ENCODE measurements at regions not wholly inside any gene's neighbourhood (a gene's known extent, or its start where the extent isn't known, plus 50 kb on each side); places are given as distances from the start of the nearest gene placed in this dataset.

- ATAC-seq: no peak
- no peak for TF ChIP-seq CSDC2 (CRISPR knock-in tag; IDR thresholded peaks at IDR 0.05)
- TF ChIP-seq ESRRG (CRISPR knock-in tag; IDR thresholded peaks at IDR 0.05): no peak
- no peak for TF ChIP-seq POU6F1 (CRISPR knock-in tag; IDR thresholded peaks at IDR 0.05; ENCODE audit: borderline replicate concordance, low read depth)
- no peak for TF ChIP-seq ISL1 (CRISPR knock-in tag; IDR thresholded peaks at IDR 0.05)
- no peak for TF ChIP-seq ZFP30 (CRISPR knock-in tag; IDR thresholded peaks at IDR 0.05)
- TF ChIP-seq PATZ1 (CRISPR knock-in tag; IDR thresholded peaks at IDR 0.05; ENCODE audit: borderline replicate concordance): no peak
- no peak for TF ChIP-seq TSHZ2 (CRISPR knock-in tag; IDR thresholded peaks at IDR 0.05)
- TF ChIP-seq RARB (CRISPR knock-in tag; IDR thresholded peaks at IDR 0.05): no peak
- no peak for TF ChIP-seq OSR1 (CRISPR knock-in tag; IDR thresholded peaks at IDR 0.05)
- TF ChIP-seq SNAI2 (CRISPR knock-in tag; IDR thresholded peaks at IDR 0.05): no peak
- no peak for TF ChIP-seq PPARA (CRISPR knock-in tag; IDR thresholded peaks at IDR 0.05; ENCODE audit: borderline replicate concordance)
- TF ChIP-seq ZNF70 (CRISPR knock-in tag; IDR thresholded peaks at IDR 0.05): no peak
- TF ChIP-seq ZNF8 (CRISPR knock-in tag; IDR thresholded peaks at IDR 0.05): no peak
- no peak for TF ChIP-seq BACH2 (CRISPR knock-in tag; IDR thresholded peaks at IDR 0.05; ENCODE audit: borderline replicate concordance)
Measured at GRCh38 chr21:35686156-35686555, 374.2 kb downstream of the SETD4 start.

GRCh38 chr21:35683664-35684304, 376.5 kb downstream of the SETD4 start:
- no peak for TF ChIP-seq OSR1 (CRISPR knock-in tag; IDR thresholded peaks at IDR 0.05)
- TF ChIP-seq TSHZ2 (CRISPR knock-in tag; IDR thresholded peaks at IDR 0.05): no peak
- TF ChIP-seq CREB5 (CRISPR knock-in tag; IDR thresholded peaks at IDR 0.05; ENCODE audit: low read depth): no peak
- no peak for TF ChIP-seq ZFP30 (CRISPR knock-in tag; IDR thresholded peaks at IDR 0.05)
- TF ChIP-seq ZFP3 (CRISPR knock-in tag; IDR thresholded peaks at IDR 0.05): no peak
- no peak for TF ChIP-seq TCF4 (CRISPR knock-in tag; IDR thresholded peaks at IDR 0.05; ENCODE audit: borderline replicate concordance)
- TF ChIP-seq PPARA (CRISPR knock-in tag; IDR thresholded peaks at IDR 0.05; ENCODE audit: borderline replicate concordance): no peak
- no peak for TF ChIP-seq POU6F1 (CRISPR knock-in tag; IDR thresholded peaks at IDR 0.05; ENCODE audit: borderline replicate concordance, low read depth)
- TF ChIP-seq CSRNP3 (CRISPR knock-in tag; IDR thresholded peaks at IDR 0.05): no peak
- TF ChIP-seq ZNF70 (CRISPR knock-in tag; IDR thresholded peaks at IDR 0.05): no peak
- no peak for TF ChIP-seq ZC3H10 (CRISPR knock-in tag; IDR thresholded peaks at IDR 0.05)
- no peak for ATAC-seq

All from SK-N-SH treated with all-trans-retinoic acid at 6 μM for 48 hours (cell line).